GM21447 (cell line): ENCODE measurements at regions not wholly inside any gene's neighbourhood (a gene's known extent, or its start where the extent isn't known, plus 50 kb on each side); places are given as distances from the start of the nearest gene placed in this dataset.
"Not testable (repeated sequence)": the region's sequence is repeated elsewhere in the genome, so short reads cannot be mapped to it uniquely, and the experiment has no call there.

Experiments
- ATAC-seq: cut with Tn5 transposase; IDR thresholded peaks from one replicate; pipeline ENCODE4 v1.9.1; 2021; ENCODE audit not compliant: unreplicated experiment

GRCh38 chr11:11220786-11221185, 132.3 kb downstream of the CSNK2A3 start:
- no peak for ATAC-seq

GRCh38 chr11:11218629-11218986, 134.4 kb downstream of the CSNK2A3 start:
- no peak for ATAC-seq

- ATAC-seq = no peak
These were observed 135.0 kb downstream of the CSNK2A3 start for GRCh38 chr11:11217929-11218628.

- ATAC-seq = no peak
These were observed 135.6 kb downstream of the CSNK2A3 start for GRCh38 chr11:11217289-11217928.

GRCh38 chr11:11215944-11216343, 137.1 kb downstream of the CSNK2A3 start:
- no peak for ATAC-seq

GRCh38 chr11:11215058-11215815, 137.8 kb downstream of the CSNK2A3 start:
- ATAC-seq = no peak

GRCh38 chr11:11213117-11213516, 139.9 kb downstream of the CSNK2A3 start:
- no peak for ATAC-seq

- no peak for ATAC-seq
These were observed 141.2 kb downstream of the CSNK2A3 start for GRCh38 chr11:11211888-11212287.

GRCh38 chr11:11211186-11211585, 141.9 kb downstream of the CSNK2A3 start:
- ATAC-seq = no peak

- ATAC-seq = no peak
These were observed 142.6 kb downstream of the CSNK2A3 start for GRCh38 chr11:11210446-11210845.

- ATAC-seq = no peak
These were observed 143.1 kb downstream of the CSNK2A3 start for GRCh38 chr11:11209967-11210366.

GRCh38 chr11:11208994-11209393, 144.1 kb downstream of the CSNK2A3 start:
- no peak for ATAC-seq

- no peak for ATAC-seq
These were observed 145.6 kb downstream of the CSNK2A3 start for GRCh38 chr11:11207428-11207827.

- no peak for ATAC-seq
These were observed 146.6 kb downstream of the CSNK2A3 start for GRCh38 chr11:11206484-11206883.

GRCh38 chr11:11202885-11203284, 150.2 kb downstream of the CSNK2A3 start:
- no peak for ATAC-seq

GRCh38 chr11:11201302-11201701, 151.7 kb downstream of the CSNK2A3 start:
- not testable (repeated sequence) for ATAC-seq

- ATAC-seq = no peak
These were observed 160.5 kb downstream of the CSNK2A3 start for GRCh38 chr11:11192541-11192940.

GRCh38 chr11:11189506-11189905, 163.5 kb downstream of the CSNK2A3 start:
- ATAC-seq = no peak

- no peak for ATAC-seq
These were observed 166.8 kb downstream of the CSNK2A3 start for GRCh38 chr11:11186249-11186648.

- no peak for ATAC-seq
These were observed 170.8 kb downstream of the CSNK2A3 start for GRCh38 chr11:11182261-11182660.

- no peak for ATAC-seq
These were observed 174.1 kb downstream of the CSNK2A3 start for GRCh38 chr11:11178671-11179638.
